Caco-2 (cell line): ENCODE measurements at regions not wholly inside any gene's neighbourhood (a gene's known extent, or its start where the extent isn't known, plus 50 kb on each side); places are given as distances from the start of the nearest gene placed in this dataset.
A peak's percentile ranks its signal among the peaks of the same experiment; 100 is the strongest.

Source experiments
- BruUV-seq: library from RNA; stranded (reverse); fragments of 400-500 nt; replicated peaks from 2 replicates; lab custom pipeline; 2021; lab: Mats Ljungman, UMichigan
- CTCF ChIA-PET: fragments of 300-600 bp; sonication (Branson Sonifier 250); formaldehyde crosslinking; loops from one replicate; lab custom pipeline; 2022; ENCODE audit warnings: antibody characterized with exemption; lab: Charles Lee
- POLR2A ChIA-PET: fragments of 300-600 bp; sonication (Branson Sonifier 250); formaldehyde crosslinking; loops from one replicate; lab custom pipeline; 2022; ENCODE audit warnings: antibody characterized with exemption; lab: Charles Lee
- DNase-seq, 2 experiments: peaks; one replicate each; pipeline versions ENCODE4 v3.0.0 to v3.0.0-alpha.2; 2020 to 2022
- H3K27me3 ChIP-seq: replicated peaks from 2 replicates; pipeline ENCODE4 v1.6.0; 2011; ENCODE audit warnings: low read length; ENCODE audit not compliant: control insufficient read depth, insufficient read depth
- H3K36me3 ChIP-seq: 2 replicates; pipeline ENCODE4 v1.5.1; 2011; ENCODE audit warnings: low read length; ENCODE audit not compliant: control insufficient read depth, insufficient read depth
- H3K4me1 ChIP-seq: fragments of 250-450 bp; sonication (Bioruptor Pico); 2 replicates; pipeline ENCODE4 v1.5.1; 2020; ENCODE audit warnings: mild to moderate bottlenecking
- H3K4me3 ChIP-seq: 2 replicates; pipeline ENCODE4 v1.5.1; 2011; ENCODE audit warnings: low read depth, mild to moderate bottlenecking, control low read depth, low read length
- H3K9me3 ChIP-seq: fragments of 250-450 bp; sonication (Bioruptor Pico); 2 replicates; pipeline ENCODE4 v1.5.1; 2020; ENCODE audit warnings: mild to moderate bottlenecking, moderate library complexity
- H3K27ac Mint-ChIP-seq: one replicate; pipeline ENCODE4 v1.8.0; 2022; ENCODE audit warnings: mixed read lengths; ENCODE audit not compliant: unreplicated experiment
- H3K27me3 Mint-ChIP-seq: one replicate; pipeline ENCODE4 v1.8.0; 2022; ENCODE audit warnings: mixed read lengths; ENCODE audit not compliant: insufficient read depth, unreplicated experiment
- H3K36me3 Mint-ChIP-seq: one replicate; pipeline ENCODE4 v1.8.0; 2022; ENCODE audit warnings: mild to moderate bottlenecking, mixed read lengths; ENCODE audit not compliant: insufficient read depth, unreplicated experiment
- H3K4me1 Mint-ChIP-seq: one replicate; pipeline ENCODE4 v1.8.0; 2022; ENCODE audit warnings: low read depth, mixed read lengths; ENCODE audit not compliant: unreplicated experiment
- H3K4me3 Mint-ChIP-seq: one replicate; pipeline ENCODE4 v1.8.0; 2022; ENCODE audit warnings: mild to moderate bottlenecking, moderate library complexity, mixed read lengths; ENCODE audit not compliant: unreplicated experiment
- H3K9me3 Mint-ChIP-seq: one replicate; pipeline ENCODE4 v1.8.0; 2022; ENCODE audit warnings: mixed read lengths; ENCODE audit not compliant: unreplicated experiment
- intact Hi-C: fragments of 100-400 bp; cut with micrococcal nuclease; formaldehyde crosslinking; loops from one replicate; pipeline ENCODE4 v1.10.0; 2022; ENCODE audit not compliant: unreplicated experiment
- TF ChIP-seq, protein P1 (sequence below), 2 experiments: fragments of 200-600 bp in 1 of 2; IDR thresholded peaks; 1 replicate in 1 of 2; 2 replicates in 1 of 2; pipeline versions ENCODE4 v1.5.1 to v1.8.0; 2011 to 2022; ENCODE audit warnings: antibody characterized with exemption in 1 of 2, control low read depth in 1 of 2, inconsistent platforms in 1 of 2, low read depth in 1 of 2, low read length in 1 of 2, mild to moderate bottlenecking in 1 of 2, moderate library complexity in 1 of 2; ENCODE audit not compliant: insufficient read depth in 1 of 2, severe bottlenecking in 1 of 2, unreplicated experiment in 1 of 2

DNA sequence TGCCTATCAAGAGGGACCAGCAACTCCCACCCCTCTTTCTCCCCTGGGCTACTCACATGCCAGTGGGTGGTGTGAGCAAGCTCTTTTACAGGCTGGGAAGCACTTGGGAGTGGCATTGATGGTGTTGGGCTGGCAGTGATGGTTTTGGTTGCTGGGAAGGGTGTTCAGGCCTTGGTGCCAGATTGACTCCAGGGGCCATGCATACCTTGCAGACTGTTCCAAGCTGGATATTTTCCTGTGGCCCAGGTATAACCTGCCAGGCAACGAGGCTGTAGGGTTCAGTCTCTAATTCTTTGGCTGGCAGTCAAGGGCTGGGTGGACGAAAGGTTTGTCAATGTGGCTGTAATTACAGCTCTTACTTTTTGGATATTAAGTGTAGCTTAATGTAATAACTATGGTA, 177.3 kb downstream of the MACROH2A1 start:
- BruUV-seq: no TSS peak
- Histone ChIP-seq H3K9me3 (no peaks in the 10 kb centered on the region), H3K27me3 (no peaks in the 10 kb centered on the region), H3K4me3 (no peak overlapping the region), H3K36me3 (no peaks in the 10 kb centered on the region), H3K4me1 (no peaks in the 10 kb centered on the region)
- intact Hi-C loops: no loop called here
- H3K4me3 Mint-ChIP-seq: no peak overlapping the region
- H3K36me3 Mint-ChIP-seq: no peaks in the 10 kb centered on the region
- no peaks in the 10 kb centered on the region for H3K27me3 Mint-ChIP-seq
- H3K9me3 Mint-ChIP-seq: no peaks in the 10 kb centered on the region
- H3K27ac Mint-ChIP-seq: no peak overlapping the region
- H3K4me1 Mint-ChIP-seq: no peaks in the 10 kb centered on the region
- TF ChIP-seq, protein P1, sequence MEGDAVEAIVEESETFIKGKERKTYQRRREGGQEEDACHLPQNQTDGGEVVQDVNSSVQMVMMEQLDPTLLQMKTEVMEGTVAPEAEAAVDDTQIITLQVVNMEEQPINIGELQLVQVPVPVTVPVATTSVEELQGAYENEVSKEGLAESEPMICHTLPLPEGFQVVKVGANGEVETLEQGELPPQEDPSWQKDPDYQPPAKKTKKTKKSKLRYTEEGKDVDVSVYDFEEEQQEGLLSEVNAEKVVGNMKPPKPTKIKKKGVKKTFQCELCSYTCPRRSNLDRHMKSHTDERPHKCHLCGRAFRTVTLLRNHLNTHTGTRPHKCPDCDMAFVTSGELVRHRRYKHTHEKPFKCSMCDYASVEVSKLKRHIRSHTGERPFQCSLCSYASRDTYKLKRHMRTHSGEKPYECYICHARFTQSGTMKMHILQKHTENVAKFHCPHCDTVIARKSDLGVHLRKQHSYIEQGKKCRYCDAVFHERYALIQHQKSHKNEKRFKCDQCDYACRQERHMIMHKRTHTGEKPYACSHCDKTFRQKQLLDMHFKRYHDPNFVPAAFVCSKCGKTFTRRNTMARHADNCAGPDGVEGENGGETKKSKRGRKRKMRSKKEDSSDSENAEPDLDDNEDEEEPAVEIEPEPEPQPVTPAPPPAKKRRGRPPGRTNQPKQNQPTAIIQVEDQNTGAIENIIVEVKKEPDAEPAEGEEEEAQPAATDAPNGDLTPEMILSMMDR (IDR thresholded peaks at IDR 0.05; ENCODE audit: insufficient read depth in 1 of 2, low read depth in 1 of 2, low read length in 1 of 2, severe bottlenecking in 1 of 2, unreplicated experiment in 1 of 2): no peak
- peak in 1 of 2 experiments; percentile 19 for DNase-seq
- ChIA-PET POLR2A (no interaction called here), CTCF (no interaction called here)

DNA sequence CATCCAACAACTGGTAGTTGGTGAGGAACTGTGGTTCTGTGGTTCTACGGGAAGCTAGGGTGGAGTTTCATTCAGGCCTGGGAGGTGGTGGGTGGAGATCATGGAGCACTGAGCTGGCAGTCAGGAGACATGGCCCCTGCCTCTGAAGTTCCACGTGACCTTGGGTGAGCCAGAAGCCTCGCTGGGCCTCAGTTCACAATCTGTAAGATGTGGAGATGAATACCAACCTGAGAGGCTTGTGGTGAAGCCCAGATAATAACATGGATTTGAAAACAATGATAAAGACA, 177.9 kb downstream of the MACROH2A1 start:
- ChIA-PET CTCF (no interaction called here), POLR2A (no interaction called here)
- no TSS peak for BruUV-seq
- DNase-seq: peak in 1 of 2 experiments; percentile 12
- Histone ChIP-seq H3K27me3 (no peaks in the 10 kb centered on the region), H3K4me1 (no peaks in the 10 kb centered on the region), H3K4me3 (no peak overlapping the region), H3K9me3 (no peaks in the 10 kb centered on the region), H3K36me3 (no peaks in the 10 kb centered on the region)
- H3K27ac Mint-ChIP-seq: no peak overlapping the region
- no peaks in the 10 kb centered on the region for H3K36me3 Mint-ChIP-seq
- TF ChIP-seq, protein P1 (IDR thresholded peaks at IDR 0.05; ENCODE audit: insufficient read depth in 1 of 2, low read depth in 1 of 2, low read length in 1 of 2, severe bottlenecking in 1 of 2, unreplicated experiment in 1 of 2): no peak
- H3K4me1 Mint-ChIP-seq: peaks cover under 1% of the 10 kb centered on the region
- no peaks in the 10 kb centered on the region for H3K27me3 Mint-ChIP-seq
- no peaks in the 10 kb centered on the region for H3K9me3 Mint-ChIP-seq
- H3K4me3 Mint-ChIP-seq: no peak overlapping the region
- intact Hi-C loops: no loop called here

DNA sequence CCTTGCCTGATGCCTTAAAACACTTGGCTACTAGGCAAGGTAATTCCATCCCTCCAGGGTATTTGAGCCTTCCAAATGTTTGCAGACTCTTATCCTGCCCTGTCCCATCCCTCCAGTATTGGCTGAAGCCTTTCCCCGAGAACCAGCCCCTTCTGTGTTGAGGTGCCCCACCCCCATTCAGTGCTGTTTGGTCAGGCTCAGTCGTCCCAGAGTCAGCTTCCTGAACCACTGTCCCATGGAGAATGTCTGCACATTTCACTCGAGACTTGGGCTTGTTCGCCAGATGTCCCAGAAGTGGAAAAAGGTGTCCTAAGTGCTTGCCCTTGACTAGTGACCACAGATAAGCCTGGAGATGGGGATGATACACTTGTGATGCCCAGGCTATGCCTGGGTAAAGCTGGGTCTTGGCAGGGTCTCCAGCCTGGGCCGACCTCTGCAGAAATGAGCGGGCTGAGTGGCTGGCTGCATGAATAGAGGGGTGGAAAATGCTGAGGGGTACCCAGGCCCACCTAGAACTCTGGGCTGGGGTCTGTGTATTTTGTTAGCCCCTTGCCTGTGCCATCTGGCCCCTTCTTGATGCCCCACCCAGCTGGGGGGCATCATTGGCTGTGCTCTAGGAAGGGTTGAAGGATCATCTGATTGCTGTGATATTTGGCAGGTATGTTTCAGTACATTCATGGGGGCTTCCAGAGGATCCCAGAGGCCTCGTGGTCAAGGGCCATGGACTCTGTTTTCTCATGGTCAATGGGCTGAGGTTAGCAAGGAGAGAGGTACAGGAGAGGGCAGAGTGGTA, 178.4 kb downstream of the MACROH2A1 start:
- H3K36me3 Mint-ChIP-seq: no peaks in the 10 kb centered on the region
- BruUV-seq: no TSS peak
- Histone ChIP-seq H3K4me1 (no peaks in the 10 kb centered on the region), H3K36me3 (no peaks in the 10 kb centered on the region), H3K9me3 (no peaks in the 10 kb centered on the region), H3K4me3 (no peak overlapping the region), H3K27me3 (no peaks in the 10 kb centered on the region)
- ChIA-PET POLR2A (no interaction called here), CTCF (no interaction called here)
- intact Hi-C loops: no loop called here
- TF ChIP-seq, protein P1 (IDR thresholded peaks at IDR 0.05; ENCODE audit: insufficient read depth in 1 of 2, low read depth in 1 of 2, low read length in 1 of 2, severe bottlenecking in 1 of 2, unreplicated experiment in 1 of 2): no peak
- peaks cover 6% of the 10 kb centered on the region for H3K4me1 Mint-ChIP-seq
- H3K27me3 Mint-ChIP-seq: no peaks in the 10 kb centered on the region
- peak in 1 of 2 experiments; percentile 17 for DNase-seq
- no peak overlapping the region for H3K4me3 Mint-ChIP-seq
- no peaks in the 10 kb centered on the region for H3K9me3 Mint-ChIP-seq
- no peak overlapping the region for H3K27ac Mint-ChIP-seq
